SH-SY5Y (cell line): ENCODE measurements at regions not wholly inside any gene's neighbourhood (a gene's known extent, or its start where the extent isn't known, plus 50 kb on each side); places are given as distances from the start of the nearest gene placed in this dataset.

Source experiments
- GATA2 ChIP-seq: IDR thresholded peaks from 2 replicates; pipeline ENCODE4 v1.6.1; 2011; ENCODE audit warnings: mild to moderate bottlenecking, low read depth, low read length
- GATA3 ChIP-seq: IDR thresholded peaks from 2 replicates; pipeline ENCODE4 v1.6.1; 2011; ENCODE audit warnings: low read depth, mild to moderate bottlenecking, low read length, moderate library complexity

- TF ChIP-seq GATA2, result peak; percentile 81
- TF ChIP-seq GATA3, result peak; percentile 18; the same call in 1 of the 2 replicates
These were observed 100.0 kb upstream of the ALDH1B1 start for GRCh38 chr9:38292480-38292879.
